NK-92 treated with Interleukin-12 subunit alpha and Interleukin-12 subunit beta, amount 100 ng/mL, for 24 hours (cell line): ENCODE measurements at regions not wholly inside any gene's neighbourhood (a gene's known extent, or its start where the extent isn't known, plus 50 kb on each side); places are given as distances from the start of the nearest gene placed in this dataset.

Source experiments
- DNase-seq: peaks from one replicate; lab custom pipeline; 2025; lab: John Stamatoyannopoulos, UW

- DNase-seq = no peak
These were observed 645.0 kb downstream of the PTPRC start for GRCh38 chr1:199283794-199284193.

GRCh38 chr1:199287206-199287605, 648.4 kb downstream of the PTPRC start:
- DNase-seq = no peak

GRCh38 chr1:199287647-199288046, 648.8 kb downstream of the PTPRC start:
- no peak for DNase-seq

- no peak for DNase-seq
These were observed 651.3 kb downstream of the PTPRC start for GRCh38 chr1:199290186-199290585.

GRCh38 chr1:199291022-199291740, 652.3 kb downstream of the PTPRC start:
- no peak for DNase-seq

GRCh38 chr1:199292896-199293295, 654.1 kb downstream of the PTPRC start:
- DNase-seq = no peak

- DNase-seq = no peak
These were observed 656.3 kb downstream of the PTPRC start for GRCh38 chr1:199295107-199295506.

- no peak for DNase-seq
These were observed 658.3 kb downstream of the PTPRC start for GRCh38 chr1:199297174-199297573.

- no peak for DNase-seq
These were observed 659.0 kb downstream of the PTPRC start for GRCh38 chr1:199297887-199298286.

GRCh38 chr1:199298825-199299224, 660.0 kb downstream of the PTPRC start:
- no peak for DNase-seq

GRCh38 chr1:199301472-199302217, 662.8 kb downstream of the PTPRC start:
- no peak for DNase-seq

GRCh38 chr1:199302554-199302953, 663.7 kb downstream of the PTPRC start:
- DNase-seq = no peak

GRCh38 chr1:199303035-199303434, 664.2 kb downstream of the PTPRC start:
- no peak for DNase-seq

GRCh38 chr1:199305053-199305452, 666.2 kb downstream of the PTPRC start:
- no peak for DNase-seq

- DNase-seq = no peak
These were observed 668.8 kb downstream of the PTPRC start for GRCh38 chr1:199307496-199308264.

GRCh38 chr1:199308349-199308846, 669.6 kb downstream of the PTPRC start:
- DNase-seq = no peak

GRCh38 chr1:199310708-199311107, 671.9 kb downstream of the PTPRC start:
- DNase-seq = no peak

GRCh38 chr1:199311478-199312262, 672.8 kb downstream of the PTPRC start:
- DNase-seq = no peak

- DNase-seq = no peak
These were observed 673.8 kb downstream of the PTPRC start for GRCh38 chr1:199312626-199313025.

GRCh38 chr1:199313444-199313843, 674.6 kb downstream of the PTPRC start:
- DNase-seq = no peak

- DNase-seq = no peak
These were observed 680.5 kb downstream of the PTPRC start for GRCh38 chr1:199319341-199319740.

- no peak for DNase-seq
These were observed 683.4 kb downstream of the PTPRC start for GRCh38 chr1:199322278-199322677.
